Calu3 (cell line): ENCODE measurements at regions not wholly inside any gene's neighbourhood (a gene's known extent, or its start where the extent isn't known, plus 50 kb on each side); places are given as distances from the start of the nearest gene placed in this dataset.
A peak's percentile ranks its signal among the peaks of the same experiment; 100 is the strongest.

Experiments
- BruUV-seq: library from RNA; stranded (reverse); fragments of 400-500 nt; replicated peaks from 2 replicates; lab custom pipeline; 2021; lab: Mats Ljungman, UMichigan
- CTCF ChIA-PET: fragments of 300-600 bp; sonication (Branson Sonifier 250); formaldehyde crosslinking; loops from one replicate; lab custom pipeline; 2022; ENCODE audit warnings: antibody characterized with exemption; lab: Charles Lee
- DNase-seq: peaks from one replicate; pipeline ENCODE4 v3.0.0; 2022
- H3K27ac Mint-ChIP-seq: one replicate; pipeline ENCODE4 v1.8.0; 2022; ENCODE audit warnings: mixed read lengths; ENCODE audit not compliant: unreplicated experiment
- H3K27me3 Mint-ChIP-seq: one replicate; pipeline ENCODE4 v1.8.0; 2022; ENCODE audit warnings: mixed read lengths; ENCODE audit not compliant: unreplicated experiment
- H3K36me3 Mint-ChIP-seq: one replicate; pipeline ENCODE4 v1.8.0; 2022; ENCODE audit warnings: mild to moderate bottlenecking, moderate library complexity, mixed read lengths; ENCODE audit not compliant: insufficient read depth, unreplicated experiment
- H3K4me1 Mint-ChIP-seq: one replicate; pipeline ENCODE4 v1.8.0; 2022; ENCODE audit warnings: mild to moderate bottlenecking, low read depth, mixed read lengths; ENCODE audit not compliant: unreplicated experiment
- H3K4me3 Mint-ChIP-seq: one replicate; pipeline ENCODE4 v1.8.0; 2022; ENCODE audit warnings: mild to moderate bottlenecking, low read depth, moderate library complexity, mixed read lengths; ENCODE audit not compliant: unreplicated experiment
- H3K9me3 Mint-ChIP-seq: one replicate; pipeline ENCODE4 v1.8.0; 2022; ENCODE audit warnings: low read depth, mixed read lengths; ENCODE audit not compliant: unreplicated experiment
- CTCF ChIP-seq: fragments of 200-600 bp; IDR thresholded peaks from one replicate; pipeline ENCODE4 v1.8.0; 2022; ENCODE audit warnings: antibody characterized with exemption; ENCODE audit not compliant: unreplicated experiment
- intact Hi-C: fragments of 100-400 bp; cut with micrococcal nuclease; formaldehyde crosslinking; loops from one replicate; pipeline ENCODE4 v1.10.0; 2022; ENCODE audit not compliant: unreplicated experiment

- DNase-seq: no peak
- H3K4me3 Mint-ChIP-seq: no peak overlapping the region
- TF ChIP-seq CTCF: no peak
- no peaks in the 10 kb centered on the region for H3K36me3 Mint-ChIP-seq
- CTCF ChIA-PET: no interaction called here
- intact Hi-C loops: no loop called here
- H3K9me3 Mint-ChIP-seq: peaks cover 5% of the 10 kb centered on the region
- H3K27ac Mint-ChIP-seq: no peak overlapping the region
- BruUV-seq: no TSS peak
- H3K4me1 Mint-ChIP-seq: no peaks in the 10 kb centered on the region
- H3K27me3 Mint-ChIP-seq: no peaks in the 10 kb centered on the region
Observed at GRCh38 chr3:102595057-102595456, 160.2 kb downstream of the ZPLD1 start.

GRCh38 chr3:102599819-102600576 is 165.2 kb downstream of the ZPLD1 start:
- Mint-ChIP-seq H3K4me1 (peaks cover 6% of the 10 kb centered on the region), H3K27me3 (no peaks in the 10 kb centered on the region), H3K36me3 (no peaks in the 10 kb centered on the region), H3K9me3 (peaks cover 3% of the 10 kb centered on the region), H3K4me3 (no peak overlapping the region), H3K27ac (no peak overlapping the region)
- BruUV-seq: no TSS peak
- DNase-seq: no peak
- no peak for TF ChIP-seq CTCF
- CTCF ChIA-PET: interaction anchor here (0.7 kb wide), 1 partner anchor 8 kb away, joined by 5 read pairs; no protein-coding TSS in a partner anchor
- intact Hi-C loops: no loop called here

- BruUV-seq: no TSS peak
- H3K9me3 Mint-ChIP-seq: no peaks in the 10 kb centered on the region
- peak overlapping the region; percentile 9 for H3K4me3 Mint-ChIP-seq
- H3K27ac Mint-ChIP-seq: no peak overlapping the region
- intact Hi-C loops: no loop called here
- CTCF ChIA-PET: interaction anchor here (0.5 to 1.4 kb wide), 3 partner anchors 18 to 59 kb away, joined by 3 to 4 read pairs (median 3); no protein-coding TSS in a partner anchor
- DNase-seq: peak; percentile 46
- no peak for TF ChIP-seq CTCF
- peaks cover 26% of the 10 kb centered on the region for H3K4me1 Mint-ChIP-seq
- no peaks in the 10 kb centered on the region for H3K36me3 Mint-ChIP-seq
- no peaks in the 10 kb centered on the region for H3K27me3 Mint-ChIP-seq
Observed at GRCh38 chr3:102605153-102605552, 170.3 kb downstream of the ZPLD1 start.

GRCh38 chr3:102608875-102609274 is 174.1 kb downstream of the ZPLD1 start:
- Mint-ChIP-seq H3K4me3 (no peak overlapping the region), H3K27me3 (no peaks in the 10 kb centered on the region), H3K27ac (peak overlapping the region; percentile 47), H3K36me3 (no peaks in the 10 kb centered on the region), H3K4me1 (peaks cover 26% of the 10 kb centered on the region), H3K9me3 (peaks cover 2% of the 10 kb centered on the region)
- intact Hi-C loops: no loop called here
- CTCF ChIA-PET: no interaction called here
- no peak for DNase-seq
- no TSS peak for BruUV-seq
- no peak for TF ChIP-seq CTCF
